NCI-H345 treated with DMSO at 0.1 percent for 48 hours (cell line): ENCODE measurements at regions not wholly inside any gene's neighbourhood (a gene's known extent, or its start where the extent isn't known, plus 50 kb on each side); places are given as distances from the start of the nearest gene placed in this dataset.

ENCODE experiments used
- DNase-seq: peaks from one replicate; lab custom pipeline; 2025; ENCODE audit not compliant: unreplicated experiment; lab: John Stamatoyannopoulos, UW

GRCh38 chr2:67218056-67218455 is 179.1 kb upstream of the ETAA1 start:
- no peak for DNase-seq

GRCh38 chr2:67219651-67220050 is 177.5 kb upstream of the ETAA1 start:
- DNase-seq = no peak

- no peak for DNase-seq
Observed at GRCh38 chr2:67221266-67221665, 175.9 kb upstream of the ETAA1 start.

GRCh38 chr2:67225287-67225973 is 171.7 kb upstream of the ETAA1 start:
- DNase-seq = no peak

- DNase-seq = no peak
Observed at GRCh38 chr2:67229706-67230105, 167.4 kb upstream of the ETAA1 start.

- DNase-seq = no peak
Observed at GRCh38 chr2:67232936-67233335, 164.2 kb upstream of the ETAA1 start.

- DNase-seq = no peak
Observed at GRCh38 chr2:67234440-67234839, 162.7 kb upstream of the ETAA1 start.

- no peak for DNase-seq
Observed at GRCh38 chr2:67237288-67237687, 159.8 kb upstream of the ETAA1 start.

- no peak for DNase-seq
Observed at GRCh38 chr2:67240507-67240906, 156.6 kb upstream of the ETAA1 start.

GRCh38 chr2:67241453-67241852 is 155.7 kb upstream of the ETAA1 start:
- DNase-seq = no peak

GRCh38 chr2:67242456-67242855 is 154.7 kb upstream of the ETAA1 start:
- no peak for DNase-seq

- peak; percentile 46 for DNase-seq
Observed at GRCh38 chr2:67243919-67244318, 153.2 kb upstream of the ETAA1 start.

GRCh38 chr2:67246791-67247190 is 150.3 kb upstream of the ETAA1 start:
- no peak for DNase-seq

- DNase-seq = no peak
Observed at GRCh38 chr2:67251741-67252140, 145.4 kb upstream of the ETAA1 start.

GRCh38 chr2:67255933-67256615 is 141.1 kb upstream of the ETAA1 start:
- no peak for DNase-seq

GRCh38 chr2:67256892-67257291 is 140.2 kb upstream of the ETAA1 start:
- no peak for DNase-seq

GRCh38 chr2:67258122-67258521 is 139.0 kb upstream of the ETAA1 start:
- DNase-seq = no peak

GRCh38 chr2:67258831-67259230 is 138.3 kb upstream of the ETAA1 start:
- no peak for DNase-seq

GRCh38 chr2:67259556-67260342 is 137.4 kb upstream of the ETAA1 start:
- DNase-seq = no peak

GRCh38 chr2:67260343-67261277 is 136.5 kb upstream of the ETAA1 start:
- DNase-seq = no peak

GRCh38 chr2:67267241-67267640 is 129.9 kb upstream of the ETAA1 start:
- no peak for DNase-seq
